NCI-H345 (cell line): ENCODE measurements at regions not wholly inside any gene's neighbourhood (a gene's known extent, or its start where the extent isn't known, plus 50 kb on each side); places are given as distances from the start of the nearest gene placed in this dataset.
A peak's percentile ranks its signal among the peaks of the same experiment; 100 is the strongest.

ENCODE experiments used
- DNase-seq: peaks from one replicate; lab custom pipeline; 2025; lab: John Stamatoyannopoulos, UW

DNA sequence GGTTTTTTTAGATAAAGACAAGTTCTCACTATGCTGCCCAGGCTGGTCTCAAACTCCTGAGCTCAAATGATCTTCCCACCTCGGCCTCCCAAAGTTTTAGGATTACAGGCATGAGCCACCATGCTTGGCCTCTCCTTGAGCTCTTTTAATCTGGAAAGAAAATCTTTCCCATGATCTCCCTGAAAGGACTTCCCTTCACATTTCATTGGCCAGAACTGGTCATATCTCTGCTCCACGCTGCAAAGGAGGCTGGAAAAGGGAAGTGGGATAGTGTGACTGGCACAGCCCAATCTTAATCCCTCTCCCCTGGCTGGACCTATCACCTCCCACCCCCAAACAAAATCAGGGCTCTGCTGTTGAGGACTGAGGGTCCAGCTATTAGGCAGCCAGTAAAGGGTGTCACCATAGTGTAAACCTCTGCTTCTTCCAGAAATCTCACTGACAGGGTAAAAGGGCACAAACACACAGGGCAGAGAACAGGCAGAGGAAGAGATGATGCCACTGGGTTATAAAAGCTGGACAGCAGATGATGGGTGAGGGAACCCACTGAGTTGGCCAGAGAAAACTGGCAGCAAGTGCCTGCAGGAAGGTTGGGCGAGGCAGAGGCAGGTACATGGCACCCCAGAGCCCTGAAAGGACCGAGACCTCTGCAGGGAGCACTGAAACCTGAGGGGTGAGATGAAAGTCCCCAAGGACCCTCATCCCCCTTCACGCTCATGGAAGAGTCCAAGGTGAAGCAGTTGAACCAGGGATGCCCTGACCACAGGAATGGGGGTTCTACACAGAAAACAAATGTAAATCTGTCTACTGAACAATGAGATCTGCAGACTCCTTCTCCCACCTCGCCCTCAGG lies 83.1 kb upstream of the PTPN1 start:
- no peak for DNase-seq

- no peak for DNase-seq
Observed at GRCh38 chr20:50427719-50428083, 82.5 kb upstream of the PTPN1 start.

DNA sequence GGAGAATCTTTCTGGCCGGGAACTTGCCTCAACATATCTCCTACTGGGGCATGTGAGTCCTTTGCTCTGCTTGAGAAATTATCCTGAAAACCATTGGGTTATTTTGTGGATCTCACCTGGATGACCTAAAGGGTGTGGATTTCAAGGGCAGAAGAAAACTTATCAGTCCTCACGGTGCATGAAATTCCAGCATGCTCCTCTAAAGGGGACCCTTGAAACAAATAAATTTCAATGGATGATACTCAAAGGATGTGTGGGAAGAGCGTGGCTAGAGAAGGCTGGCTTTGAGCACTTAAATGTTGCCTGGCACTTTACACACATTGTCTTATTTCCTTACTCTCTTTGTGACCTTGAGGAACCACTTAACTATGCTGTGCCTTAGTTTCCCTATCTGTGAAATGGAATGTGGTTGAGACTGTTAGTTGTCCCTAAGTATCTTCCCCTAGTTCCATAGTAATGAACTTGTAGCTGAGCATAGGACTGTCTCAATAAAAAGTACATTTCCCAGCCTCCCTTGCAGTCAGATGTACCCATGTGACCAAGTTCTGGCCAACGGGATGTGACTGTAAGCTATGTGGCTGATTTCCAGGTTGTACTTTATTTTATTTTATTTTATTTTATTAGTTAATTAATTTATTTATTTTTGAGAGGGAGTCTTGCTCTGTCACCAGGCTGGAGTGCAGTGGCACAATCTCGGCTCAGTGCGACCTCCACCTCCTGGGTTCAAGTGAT lies 81.9 kb upstream of the PTPN1 start:
- DNase-seq = no peak

DNA sequence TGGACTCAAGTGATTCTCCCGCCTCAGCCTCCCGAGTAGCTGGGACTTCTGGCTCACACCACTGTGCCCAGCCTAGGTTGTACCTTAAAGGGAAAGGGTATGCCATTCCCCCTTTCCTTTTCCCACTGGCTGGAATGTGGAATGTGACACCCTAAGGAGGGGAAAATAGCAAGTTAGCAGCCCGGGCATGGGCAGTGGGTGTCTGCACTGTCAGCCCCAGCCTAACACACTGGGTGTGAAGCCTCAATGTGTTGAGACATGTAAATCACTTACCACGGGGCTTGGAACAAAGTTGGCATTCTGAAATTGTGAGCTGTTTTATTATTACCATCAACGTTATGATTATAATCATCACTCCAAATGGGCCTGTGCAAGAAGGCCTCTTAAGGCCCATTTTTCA lies 80.8 kb upstream of the PTPN1 start:
- no peak for DNase-seq

DNA sequence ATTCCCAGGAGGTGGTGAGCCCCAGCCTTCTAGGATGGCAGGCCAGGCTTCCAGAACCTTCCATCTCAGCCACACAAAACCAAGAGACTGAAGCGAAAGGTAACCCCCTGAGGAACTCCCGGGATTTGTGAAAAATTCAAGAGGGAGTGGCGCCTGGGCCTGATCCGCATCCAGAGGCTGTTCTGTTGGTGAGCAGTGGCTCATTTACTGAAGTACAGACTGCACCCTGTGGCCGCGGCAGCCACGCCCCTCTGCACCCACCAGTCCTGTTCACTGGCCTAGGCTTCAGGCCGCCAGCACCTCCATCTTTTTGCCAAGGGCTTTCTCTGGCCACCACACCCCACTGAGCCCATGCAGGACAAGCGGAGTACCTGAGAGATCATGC lies 79.1 kb upstream of the PTPN1 start:
- DNase-seq = no peak

- DNase-seq = no peak
Observed at GRCh38 chr20:50433001-50433761, 77.0 kb upstream of the PTPN1 start.

DNA sequence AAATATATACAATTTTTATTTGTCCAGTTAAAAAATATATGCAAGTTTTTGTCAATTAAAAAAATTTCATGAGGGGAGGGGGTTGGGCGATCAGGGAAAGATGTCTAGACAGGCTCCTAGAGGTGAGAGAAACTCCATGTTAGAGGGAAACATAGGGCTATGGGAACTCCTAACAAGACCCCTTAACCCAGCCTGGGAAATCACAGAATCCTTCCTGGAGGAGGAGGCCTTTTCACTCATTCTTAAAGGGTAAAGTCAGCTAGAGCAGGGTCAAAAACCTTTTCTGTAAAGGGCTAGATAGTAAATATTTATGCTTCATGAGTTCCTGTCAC lies 75.9 kb upstream of the PTPN1 start:
- no peak for DNase-seq

- no peak for DNase-seq
Observed at GRCh38 chr20:50434653-50435396, 75.4 kb upstream of the PTPN1 start.

DNA sequence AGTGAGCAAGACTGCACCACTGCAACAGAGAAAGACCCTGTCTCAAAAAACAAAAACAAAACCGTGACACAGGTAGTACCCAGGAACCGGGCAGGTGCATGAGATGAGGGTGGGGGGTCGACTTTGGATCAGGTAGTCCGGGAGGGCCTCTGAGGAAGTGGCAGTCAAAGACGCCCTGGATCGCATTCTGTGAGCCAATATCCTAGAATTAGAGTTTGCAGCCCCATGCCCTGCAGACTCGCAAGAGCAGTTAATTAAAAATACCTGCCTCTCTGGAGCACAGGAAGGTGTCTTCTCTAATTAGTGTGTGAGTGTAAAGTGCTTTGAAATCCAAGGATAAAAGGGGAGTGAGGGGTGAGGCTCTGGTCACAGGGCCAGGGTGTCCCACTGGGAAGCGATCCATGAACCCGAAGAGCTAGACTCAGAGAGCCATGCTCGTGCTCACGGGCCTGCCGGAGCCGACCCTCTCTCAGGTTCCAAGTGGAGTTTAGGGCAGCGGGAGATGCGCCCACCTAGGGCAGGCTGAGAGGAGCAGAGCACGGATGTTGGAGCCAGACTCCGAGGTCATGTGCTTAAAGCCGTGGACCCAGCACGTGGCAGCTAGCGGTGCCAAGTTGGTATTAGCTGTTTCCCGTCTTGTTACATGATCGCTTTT lies 74.7 kb upstream of the PTPN1 start:
- DNase-seq = no peak

DNA sequence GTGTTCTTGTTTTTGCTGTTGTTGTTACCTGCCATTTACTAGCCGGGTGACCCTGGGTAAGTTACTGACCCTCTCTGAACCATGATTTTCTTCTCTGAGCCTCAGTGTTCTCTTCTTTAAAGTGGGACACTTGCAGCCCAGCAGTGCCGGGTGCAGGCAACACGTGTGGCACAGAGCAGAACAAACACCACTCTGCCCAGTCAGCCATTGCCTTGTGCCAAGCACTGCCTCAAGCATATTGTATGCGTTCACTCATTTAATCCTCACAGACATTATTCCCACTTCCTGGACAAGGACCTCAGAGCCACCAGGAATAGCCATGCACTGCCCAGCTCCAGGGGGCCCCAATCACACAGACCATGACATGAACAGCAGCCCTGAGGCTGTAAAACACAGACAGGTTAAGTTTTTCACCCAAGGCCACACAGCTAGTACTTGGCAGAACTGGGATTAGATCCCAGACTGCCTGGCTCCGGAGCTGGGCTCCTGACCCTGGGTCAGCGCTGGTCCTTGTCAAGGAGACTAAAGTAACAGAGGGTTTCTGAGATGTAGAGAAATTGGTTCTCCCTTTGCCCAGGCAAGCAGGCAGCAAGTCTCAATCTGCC lies 74.0 kb upstream of the PTPN1 start:
- DNase-seq = no peak

DNA sequence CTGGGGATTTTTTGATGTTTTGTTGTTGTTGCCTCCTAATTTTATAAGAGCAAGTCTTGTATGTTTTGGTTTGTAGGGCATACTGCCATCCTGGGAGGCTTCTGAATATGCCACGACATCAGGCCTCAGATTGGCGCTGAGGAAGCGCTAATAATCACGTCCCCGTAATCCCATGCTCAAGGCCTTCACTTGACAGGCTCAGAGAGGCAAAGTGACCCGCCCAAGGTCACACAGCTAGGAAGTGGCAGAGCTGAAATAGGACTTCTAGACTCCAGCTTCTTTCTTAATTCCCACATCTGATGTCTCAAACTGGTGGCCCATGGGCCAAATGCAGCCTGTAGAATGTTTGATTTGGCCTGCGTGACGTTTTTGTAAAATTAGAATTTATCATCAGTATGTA lies 73.5 kb upstream of the PTPN1 start:
- DNase-seq = no peak

DNA sequence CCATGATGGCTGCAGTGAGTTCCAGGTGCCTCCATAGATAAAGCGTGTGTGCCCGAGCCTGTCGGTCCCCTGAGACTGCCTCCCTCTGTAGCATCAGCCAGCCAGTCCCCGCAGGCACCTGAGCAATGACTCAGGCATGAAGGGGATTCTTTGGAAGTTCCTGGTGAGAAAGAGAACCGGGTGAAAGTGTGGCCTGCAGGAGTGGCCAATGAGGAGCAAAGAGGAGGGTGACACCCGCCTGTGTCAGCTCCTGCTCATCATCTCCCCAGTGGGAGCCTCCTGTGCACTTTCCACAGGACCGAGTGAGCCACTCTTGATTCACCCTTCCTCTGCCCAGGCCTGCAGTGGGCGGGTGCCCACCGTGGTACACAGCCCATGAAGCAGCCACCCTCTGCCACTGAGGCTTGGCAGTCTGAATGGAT lies 71.2 kb upstream of the PTPN1 start:
- DNase-seq = no peak

- DNase-seq = no peak
Observed at GRCh38 chr20:50439539-50440453, 70.4 kb upstream of the PTPN1 start.

- DNase-seq = no peak
Observed at GRCh38 chr20:50442512-50442911, 67.7 kb upstream of the PTPN1 start.

- peak; percentile 79 for DNase-seq
Observed at GRCh38 chr20:50445354-50446151, 64.6 kb upstream of the PTPN1 start.

DNA sequence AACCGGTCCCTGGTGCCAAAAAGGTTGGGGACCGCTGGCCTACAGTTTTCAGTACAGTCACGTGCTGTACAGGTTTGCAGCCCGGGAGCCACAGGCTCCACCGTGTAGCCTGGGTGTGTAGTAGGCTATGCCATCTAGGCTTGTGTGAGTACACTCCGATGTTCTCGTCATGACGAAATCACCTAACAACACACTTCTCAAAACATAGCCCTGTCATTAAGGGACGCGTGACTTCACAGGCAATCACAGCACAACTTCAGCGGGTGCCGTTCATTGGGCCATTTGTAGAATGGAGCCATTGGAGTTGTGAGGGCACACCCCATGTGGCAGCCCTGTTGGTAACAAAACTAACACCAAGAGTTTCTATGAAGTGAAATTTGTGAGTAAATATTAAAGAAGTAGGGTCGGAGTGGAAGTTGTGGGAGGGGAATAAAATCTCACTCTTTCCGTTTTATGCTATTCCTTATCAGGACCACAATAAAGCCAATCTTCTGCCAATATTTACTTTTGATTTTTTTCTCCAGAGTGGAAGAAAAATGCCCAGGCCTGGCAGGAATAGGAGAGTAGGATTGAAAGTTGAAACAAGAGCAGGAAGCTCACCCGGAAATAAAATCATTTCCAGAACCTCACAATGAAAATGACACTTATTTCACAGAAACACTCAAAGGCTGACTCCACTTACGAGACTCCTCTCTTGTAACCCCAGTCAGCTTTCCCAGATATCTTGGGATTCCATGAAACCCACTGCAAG lies 63.7 kb upstream of the PTPN1 start:
- DNase-seq = no peak

DNA sequence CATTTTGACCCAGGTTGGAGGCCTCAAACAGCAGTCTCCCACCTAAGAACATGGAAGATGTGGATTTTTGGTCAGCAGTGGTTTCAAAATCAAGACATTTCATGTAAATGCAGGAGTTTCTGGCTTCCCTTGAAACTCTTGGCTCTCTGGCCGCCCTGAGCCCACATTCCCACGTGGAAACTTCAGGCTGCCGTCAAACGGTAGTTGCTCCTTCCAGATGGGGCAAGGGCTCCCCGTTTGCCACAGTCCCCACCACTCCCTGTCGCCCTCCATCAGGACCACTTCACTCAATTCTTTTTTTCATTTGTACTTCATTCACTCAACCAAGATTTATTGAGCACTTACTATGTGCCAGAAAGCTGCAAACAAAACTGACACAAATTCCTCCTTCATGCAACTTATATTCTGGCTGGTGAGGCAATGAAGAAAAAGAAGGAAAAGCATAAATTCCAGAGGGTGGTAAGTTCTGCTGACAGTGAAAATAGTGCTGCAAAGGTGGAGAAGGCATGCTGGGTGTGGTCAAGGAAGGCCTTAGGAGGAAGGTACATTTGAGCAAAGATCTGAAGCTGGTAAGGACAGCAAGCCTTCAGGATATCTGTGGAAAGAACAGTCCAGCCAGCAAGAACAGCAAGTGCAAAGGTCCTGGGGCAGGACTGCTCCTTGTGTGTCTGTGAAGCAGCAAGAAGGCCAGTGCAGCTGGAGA lies 62.9 kb upstream of the PTPN1 start:
- no peak for DNase-seq

DNA sequence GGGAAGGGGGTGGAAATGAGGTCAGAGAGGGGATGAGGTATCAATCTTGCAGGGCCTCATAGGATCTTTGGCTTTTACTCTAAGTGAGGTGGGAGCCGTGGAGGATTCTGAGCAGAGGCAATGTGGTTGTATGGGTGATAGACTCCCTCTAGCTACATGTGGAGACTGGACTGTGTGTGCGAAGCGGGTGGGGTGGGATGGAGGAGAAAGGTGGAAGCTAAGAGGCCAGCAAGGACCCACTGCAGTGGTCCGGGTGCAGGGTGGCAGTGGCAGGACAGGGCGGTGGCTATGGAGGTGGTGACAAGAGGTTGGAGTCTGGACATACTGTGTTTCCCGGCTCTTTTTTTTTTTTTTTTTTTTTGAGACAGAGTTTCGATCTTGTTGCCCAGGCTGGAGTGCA lies 62.4 kb upstream of the PTPN1 start:
- DNase-seq = no peak
